Right renal cortex interstitium (tissue), 3 donors: ENCODE measurements at regions not wholly inside any gene's neighbourhood (a gene's known extent, or its start where the extent isn't known, plus 50 kb on each side); places are given as distances from the start of the nearest gene placed in this dataset.
"Not testable (repeated sequence)": the region's sequence is repeated elsewhere in the genome, so short reads cannot be mapped to it uniquely, and the experiment has no call there.

Experiments
- DNase-seq, 3 donors: peaks; one replicate each; pipeline ENCODE4 v3.0.0-alpha.2; 2013; ENCODE audit warnings: low read depth in 3 of 3, low spot score in 2 of 3

GRCh38 chr4:143819029-143819428 lies 86.3 kb downstream of the GYPE start:
- DNase-seq: no peak

GRCh38 chr4:143817866-143818265 lies 87.5 kb downstream of the GYPE start:
- DNase-seq: not testable (repeated sequence)

- DNase-seq: not testable (repeated sequence)
These were observed 90.0 kb downstream of the GYPE start for GRCh38 chr4:143815375-143815774.

GRCh38 chr4:143813431-143814154 lies 91.8 kb downstream of the GYPE start:
- DNase-seq: not testable (repeated sequence)

GRCh38 chr4:143791693-143792092 lies 91.2 kb upstream of the FREM3 start:
- DNase-seq: not testable (repeated sequence)

GRCh38 chr4:143790425-143790824 lies 90.0 kb upstream of the FREM3 start:
- not testable (repeated sequence) for DNase-seq

- not testable (repeated sequence) for DNase-seq
These were observed 89.1 kb upstream of the FREM3 start for GRCh38 chr4:143789618-143790017.

- DNase-seq: no peak
These were observed 84.1 kb upstream of the FREM3 start for GRCh38 chr4:143784567-143784966.

GRCh38 chr4:143782521-143782920 lies 82.0 kb upstream of the FREM3 start:
- no peak for DNase-seq

- peak in 1 of 3 donors; percentile 7 for DNase-seq
These were observed 73.8 kb upstream of the FREM3 start for GRCh38 chr4:143773998-143774895.

GRCh38 chr4:143771269-143771668 lies 70.8 kb upstream of the FREM3 start:
- no peak for DNase-seq

GRCh38 chr4:143768007-143768591 lies 67.6 kb upstream of the FREM3 start:
- DNase-seq: no peak

- no peak for DNase-seq
These were observed 63.1 kb upstream of the FREM3 start for GRCh38 chr4:143763587-143763986.

GRCh38 chr4:143762511-143762910 lies 62.0 kb upstream of the FREM3 start:
- no peak for DNase-seq
